H9 (cell line): ENCODE measurements at regions not wholly inside any gene's neighbourhood (a gene's known extent, or its start where the extent isn't known, plus 50 kb on each side); places are given as distances from the start of the nearest gene placed in this dataset.

Source experiments
- DNase-seq: peaks from one replicate; pipeline ENCODE4 v3.0.0-alpha.2; 2017
- H2AFZ ChIP-seq: one replicate; pipeline ENCODE4 v1.6.1; 2013; ENCODE audit warnings: mild to moderate bottlenecking, low read length, control low read depth, moderate library complexity
- H2AK5ac ChIP-seq: 2 replicates; pipeline ENCODE4 v1.6.1; 2013; ENCODE audit warnings: low read length, control low read depth, mixed read lengths; ENCODE audit not compliant: insufficient read length
- H2BK120ac ChIP-seq: one replicate; pipeline ENCODE4 v1.6.1; 2013; ENCODE audit warnings: low read depth, mild to moderate bottlenecking, low read length, control low read depth, inconsistent platforms; ENCODE audit not compliant: poor library complexity, severe bottlenecking
- H2BK12ac ChIP-seq: 2 replicates; pipeline ENCODE4 v1.6.1; 2013; ENCODE audit warnings: low read length, control low read depth, mixed read lengths, low read depth; ENCODE audit not compliant: insufficient read length
- H2BK15ac ChIP-seq: 2 replicates; pipeline ENCODE4 v1.6.1; 2013; ENCODE audit warnings: low read depth, low read length, control low read depth
- H2BK20ac ChIP-seq: one replicate; pipeline ENCODE4 v1.6.1; 2013; ENCODE audit warnings: low read depth, mild to moderate bottlenecking, low read length, control low read depth, inconsistent platforms; ENCODE audit not compliant: poor library complexity, severe bottlenecking
- H2BK5ac ChIP-seq: 2 replicates; pipeline ENCODE4 v1.6.1; 2013; ENCODE audit warnings: low read length, control low read depth, mixed read lengths; ENCODE audit not compliant: insufficient read length
- H3K14ac ChIP-seq: 2 replicates; pipeline ENCODE4 v1.6.1; 2013; ENCODE audit warnings: low read length, control low read depth; ENCODE audit not compliant: insufficient read depth
- H3K18ac ChIP-seq: 2 replicates; pipeline ENCODE4 v1.6.1; 2013; ENCODE audit warnings: low read depth, mild to moderate bottlenecking, mixed read lengths, low read length, control low read depth; ENCODE audit not compliant: insufficient read length
- H3K23ac ChIP-seq: 2 replicates; pipeline ENCODE4 v1.6.1; 2013; ENCODE audit warnings: low read length, control low read depth, mixed read lengths, low read depth; ENCODE audit not compliant: insufficient read length
- H3K23me2 ChIP-seq: 2 replicates; pipeline ENCODE4 v1.6.1; 2013; ENCODE audit warnings: low read depth, mild to moderate bottlenecking, mixed read lengths, low read length, control low read depth; ENCODE audit not compliant: insufficient read length, poor library complexity, severe bottlenecking
- H3K27ac ChIP-seq: 2 replicates; pipeline ENCODE4 v1.5.1; 2013; ENCODE audit warnings: low read length, control low read depth, mixed read lengths, low read depth; ENCODE audit not compliant: insufficient read length
- H3K27me3 ChIP-seq: 2 replicates; pipeline ENCODE4 v1.6.1; 2013; ENCODE audit warnings: low read length, control low read depth, inconsistent platforms; ENCODE audit not compliant: insufficient read depth
- H3K4ac ChIP-seq: 2 replicates; pipeline ENCODE4 v1.6.1; 2013; ENCODE audit warnings: low read depth, mild to moderate bottlenecking, control low read depth, inconsistent platforms, low read length, moderate library complexity
- H3K4me1 ChIP-seq: 2 replicates; pipeline ENCODE4 v1.6.1; 2013; ENCODE audit warnings: low read length, control low read depth, inconsistent platforms; ENCODE audit not compliant: insufficient read depth
- H3K4me2 ChIP-seq: 2 replicates; pipeline ENCODE4 v1.6.1; 2013; ENCODE audit warnings: low read length, control low read depth, mixed read lengths; ENCODE audit not compliant: insufficient read length, insufficient read depth
- H3K56ac ChIP-seq: 2 replicates; pipeline ENCODE4 v1.6.1; 2013; ENCODE audit warnings: low read depth, mild to moderate bottlenecking, mixed read lengths, low read length, control low read depth; ENCODE audit not compliant: insufficient read length
- H3K79me1 ChIP-seq: 2 replicates; pipeline ENCODE4 v1.6.1; 2013; ENCODE audit warnings: low read depth, mild to moderate bottlenecking, moderate library complexity, low read length, control low read depth, inconsistent platforms; ENCODE audit not compliant: insufficient read depth, poor library complexity, severe bottlenecking
- H3K79me2 ChIP-seq: 2 replicates; pipeline ENCODE4 v1.6.1; 2013; ENCODE audit warnings: low read length, control low read depth, inconsistent platforms; ENCODE audit not compliant: insufficient read depth
- H3K9ac ChIP-seq: 2 replicates; pipeline ENCODE4 v1.6.1; 2013; ENCODE audit warnings: low read length, control low read depth, mixed read lengths; ENCODE audit not compliant: insufficient read length; ENCODE audit errors: extremely low read depth
- H3K9me3 ChIP-seq: one replicate; pipeline ENCODE4 v1.6.1; 2013; ENCODE audit warnings: low read depth, low read length, inconsistent platforms; ENCODE audit not compliant: control insufficient read depth
- H3T11ph ChIP-seq: one replicate; pipeline ENCODE4 v1.6.1; 2013; ENCODE audit warnings: mild to moderate bottlenecking, low read length, control low read depth, inconsistent platforms
- H4K20me1 ChIP-seq: one replicate; pipeline ENCODE4 v1.6.1; 2013; ENCODE audit not compliant: control insufficient read depth, insufficient read length, insufficient read depth
- H4K5ac ChIP-seq: 2 replicates; pipeline ENCODE4 v1.6.1; 2013; ENCODE audit warnings: low read depth, mild to moderate bottlenecking, mixed read lengths, low read length, control low read depth; ENCODE audit not compliant: insufficient read length
- H4K8ac ChIP-seq: replicated peaks from 2 replicates; pipeline ENCODE4 v1.6.1; 2013; ENCODE audit warnings: low read length, control low read depth, mixed read lengths, low read depth; ENCODE audit not compliant: insufficient read length
- H4K91ac ChIP-seq: 2 replicates; pipeline ENCODE4 v1.6.1; 2013; ENCODE audit warnings: low read depth, mild to moderate bottlenecking, moderate library complexity, mixed read lengths, low read length, control low read depth; ENCODE audit not compliant: insufficient read length
- H3K27ac Mint-ChIP-seq, 3 experiments: 2 replicates in 2 of 3; 3 replicates in 1 of 3; pipeline ENCODE4 v1.8.0; 2020 to 2021; ENCODE audit warnings: mixed read lengths in 3 of 3, mild to moderate bottlenecking in 1 of 3, moderate library complexity in 1 of 3
- H3K27me3 Mint-ChIP-seq: 2 replicates; pipeline ENCODE4 v1.8.0; 2021; ENCODE audit warnings: low read depth, mild to moderate bottlenecking, moderate library complexity, mixed read lengths
- H3K36me3 Mint-ChIP-seq, 3 experiments: 2 replicates in 2 of 3; 3 replicates in 1 of 3; pipeline ENCODE4 v1.8.0; 2020 to 2021; ENCODE audit warnings: low read depth in 3 of 3, mixed read lengths in 3 of 3; ENCODE audit not compliant: insufficient read depth in 1 of 3
- H3K4me1 Mint-ChIP-seq, 2 experiments: 2 replicates each; pipeline ENCODE4 v1.8.0; 2020; ENCODE audit warnings: mixed read lengths in 2 of 2
- H3K4me3 Mint-ChIP-seq, 2 experiments: 2 replicates in 1 of 2; 3 replicates in 1 of 2; pipeline ENCODE4 v1.8.0; 2020 to 2021; ENCODE audit warnings: mild to moderate bottlenecking in 2 of 2, mixed read lengths in 2 of 2, moderate library complexity in 1 of 2
- H3K9me3 Mint-ChIP-seq, 2 experiments: 2 replicates in 1 of 2; 3 replicates in 1 of 2; pipeline ENCODE4 v1.8.0; 2020; ENCODE audit warnings: mild to moderate bottlenecking in 2 of 2, mixed read lengths in 2 of 2, moderate library complexity in 1 of 2
- CTCF ChIP-seq: fragments of 200-600 bp; sonication (generic); conservative IDR thresholded peaks from 3 replicates; pipeline ENCODE4 v1.8.0; 2021; ENCODE audit warnings: antibody characterized with exemption, mild to moderate bottlenecking
- WGBS: extraction: QIAGEN DNeasy Blood & Tissue Kit; methylation state at CpG from one replicate; pipeline ENCODE4 v1.1.7; 2013; ENCODE audit warnings: missing lambda C conversion rate, low lambda C conversion rate, mixed read lengths; ENCODE audit not compliant: insufficient read length; ENCODE audit errors: extremely low coverage; 5-methylcytosine and 5-hydroxymethylcytosine counted together

- no peaks in the 10 kb centered on the region for H3K36me3 Mint-ChIP-seq
- Histone ChIP-seq H3K4ac (no peak overlapping the region), H3K56ac (no peak overlapping the region), H4K8ac (no peak overlapping the region), H2BK120ac (no peak overlapping the region), H2AK5ac (no peak overlapping the region), H3K9ac (no peak overlapping the region), H2BK5ac (no peak overlapping the region), H3T11ph (no peak overlapping the region), H3K27me3 (no peaks in the 10 kb centered on the region), H4K20me1 (no peaks in the 10 kb centered on the region), H3K18ac (no peak overlapping the region), H3K79me2 (no peaks in the 10 kb centered on the region), H3K4me1 (no peaks in the 10 kb centered on the region), H2BK15ac (no peak overlapping the region), H3K79me1 (no peaks in the 10 kb centered on the region), H3K9me3 (no peaks in the 10 kb centered on the region), H3K23me2 (no peaks in the 10 kb centered on the region), H2BK12ac (no peak overlapping the region), H3K23ac (no peak overlapping the region), H3K4me2 (no peak overlapping the region), H2BK20ac (no peak overlapping the region), H3K14ac (no peak overlapping the region), H2AFZ (no peak overlapping the region), H4K5ac (no peak overlapping the region), H4K91ac (no peak overlapping the region), H3K27ac (no peak overlapping the region)
- no peak overlapping the region for H3K27ac Mint-ChIP-seq
- no CpG with 5 or more reads among the region's 7 CpGs for WGBS
- H3K27me3 Mint-ChIP-seq, result no peaks in the 10 kb centered on the region
- H3K4me3 Mint-ChIP-seq, result no peak overlapping the region
- TF ChIP-seq CTCF, result peak; percentile 89
- peaks cover 12 to 13% of the 10 kb centered on the region in 2 experiments for H3K4me1 Mint-ChIP-seq
- no peaks in the 10 kb centered on the region for H3K9me3 Mint-ChIP-seq
- DNase-seq, result peak; percentile 43
These were observed 143.0 kb upstream of the HDAC9 start for GRCh38 chr7:18352339-18353255.
